Activated T-cell treated with anti-CD3 and anti-CD28 coated beads, Interleukin-2, amount 50 U/mL, for 24 hours (primary cell): ENCODE measurements at regions not wholly inside any gene's neighbourhood (a gene's known extent, or its start where the extent isn't known, plus 50 kb on each side); places are given as distances from the start of the nearest gene placed in this dataset.
"Not testable (repeated sequence)": the region's sequence is repeated elsewhere in the genome, so short reads cannot be mapped to it uniquely, and the experiment has no call there.

Experiments
- DNase-seq: peaks from one replicate; pipeline ENCODE4 v3.0.0-alpha.2; 2020
- H3K27ac Mint-ChIP-seq: 2 replicates; pipeline ENCODE4 v1.8.0; 2020; ENCODE audit warnings: mild to moderate bottlenecking, mixed read lengths
- H3K27me3 Mint-ChIP-seq: 2 replicates; pipeline ENCODE4 v1.8.0; 2020; ENCODE audit warnings: mixed read lengths
- H3K36me3 Mint-ChIP-seq: 2 replicates; pipeline ENCODE4 v1.8.0; 2020; ENCODE audit warnings: low read depth, mixed read lengths
- H3K4me1 Mint-ChIP-seq: 2 replicates; pipeline ENCODE4 v1.8.0; 2020; ENCODE audit warnings: low read depth, mixed read lengths
- H3K4me3 Mint-ChIP-seq: 2 replicates; pipeline ENCODE4 v1.8.0; 2020; ENCODE audit warnings: mild to moderate bottlenecking, moderate library complexity, mixed read lengths
- H3K9me3 Mint-ChIP-seq: 2 replicates; pipeline ENCODE4 v1.8.0; 2020; ENCODE audit warnings: mixed read lengths

DNA sequence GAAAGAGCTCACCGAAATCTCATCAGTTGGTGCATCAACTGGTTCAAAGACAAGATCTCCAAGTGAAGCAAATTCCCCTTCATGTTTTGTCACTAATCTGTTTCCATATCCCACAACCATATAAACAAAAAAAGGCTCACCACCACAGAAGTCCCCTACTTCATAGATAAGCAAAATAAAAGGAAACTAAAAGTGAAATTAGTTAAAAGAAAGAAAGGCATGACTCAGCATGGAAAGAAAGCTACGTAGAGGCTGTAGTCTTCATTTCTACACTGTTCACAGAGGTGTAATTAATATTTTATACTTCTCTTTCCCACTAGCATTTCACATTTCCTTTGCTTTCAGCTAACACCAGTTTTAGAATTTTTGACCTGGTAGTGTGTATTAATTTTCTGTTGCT is 208.0 kb downstream of the CYLC2 start:
- H3K27me3 Mint-ChIP-seq: no peaks in the 10 kb centered on the region
- no peak overlapping the region for H3K4me3 Mint-ChIP-seq
- peaks cover 2% of the 10 kb centered on the region for H3K9me3 Mint-ChIP-seq
- no peaks in the 10 kb centered on the region for H3K36me3 Mint-ChIP-seq
- H3K27ac Mint-ChIP-seq: no peak overlapping the region
- DNase-seq: no peak
- no peaks in the 10 kb centered on the region for H3K4me1 Mint-ChIP-seq

DNA sequence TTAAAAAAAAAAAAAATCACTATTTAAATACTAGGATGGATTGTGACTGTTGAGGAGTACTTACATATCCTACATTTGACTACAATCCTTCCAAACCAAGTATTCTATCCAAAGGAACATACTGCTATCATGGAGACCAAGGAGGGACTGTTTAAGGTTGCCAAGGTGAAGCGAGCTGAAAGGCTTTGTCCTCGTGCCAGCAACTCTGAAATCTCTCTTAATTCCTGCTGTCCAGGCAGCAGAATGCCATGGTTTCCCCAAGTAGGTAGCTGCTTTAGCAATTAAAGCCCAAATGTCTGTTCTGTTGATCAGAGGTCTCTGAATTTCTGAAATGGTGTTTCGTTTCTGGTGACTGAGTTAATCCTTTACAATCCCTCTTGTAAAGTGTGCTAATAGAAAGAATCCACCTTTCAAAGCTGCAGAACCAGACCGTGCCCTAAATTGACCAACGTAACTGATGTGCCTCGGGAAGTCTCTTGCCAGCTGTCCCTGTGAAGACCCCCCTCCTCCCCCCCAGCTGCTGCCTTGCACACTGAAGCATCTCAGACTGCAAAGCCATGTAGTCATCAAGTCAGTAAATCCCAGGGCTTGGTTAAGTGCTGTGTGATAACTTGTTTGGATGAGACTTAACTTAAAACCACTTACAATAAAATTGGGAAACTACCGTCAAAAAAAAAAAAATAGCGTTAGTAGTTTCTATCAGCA is 210.9 kb downstream of the CYLC2 start:
- not testable (repeated sequence) for H3K27me3 Mint-ChIP-seq, H3K27ac Mint-ChIP-seq, DNase-seq, H3K4me1 Mint-ChIP-seq, H3K36me3 Mint-ChIP-seq, H3K4me3 Mint-ChIP-seq
- H3K9me3 Mint-ChIP-seq: peaks cover 21% of the 10 kb centered on the region

DNA sequence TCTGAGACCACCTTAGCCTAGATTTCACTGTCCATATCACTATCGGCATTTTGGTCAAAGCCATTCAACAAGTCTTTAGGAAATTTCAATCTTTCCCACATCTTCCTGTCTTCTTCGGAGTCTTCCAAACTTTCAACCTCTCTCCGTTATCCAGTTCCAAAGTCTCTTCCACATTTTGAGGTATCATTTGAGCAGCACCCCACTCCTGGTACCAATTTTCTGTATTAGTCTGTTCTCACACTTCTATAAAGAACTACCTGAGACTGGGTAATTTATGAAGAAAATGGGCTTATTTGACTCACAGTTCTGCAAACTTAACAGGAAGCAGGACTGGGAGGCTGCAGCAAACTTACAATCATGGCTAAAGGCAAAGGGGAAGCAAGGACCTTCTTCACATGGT is 215.5 kb downstream of the CYLC2 start:
- H3K36me3 Mint-ChIP-seq: no peaks in the 10 kb centered on the region
- H3K4me3 Mint-ChIP-seq: no peak overlapping the region
- H3K27me3 Mint-ChIP-seq: no peaks in the 10 kb centered on the region
- peaks cover 31% of the 10 kb centered on the region for H3K9me3 Mint-ChIP-seq
- H3K27ac Mint-ChIP-seq: no peak overlapping the region
- DNase-seq: no peak
- no peaks in the 10 kb centered on the region for H3K4me1 Mint-ChIP-seq

DNA sequence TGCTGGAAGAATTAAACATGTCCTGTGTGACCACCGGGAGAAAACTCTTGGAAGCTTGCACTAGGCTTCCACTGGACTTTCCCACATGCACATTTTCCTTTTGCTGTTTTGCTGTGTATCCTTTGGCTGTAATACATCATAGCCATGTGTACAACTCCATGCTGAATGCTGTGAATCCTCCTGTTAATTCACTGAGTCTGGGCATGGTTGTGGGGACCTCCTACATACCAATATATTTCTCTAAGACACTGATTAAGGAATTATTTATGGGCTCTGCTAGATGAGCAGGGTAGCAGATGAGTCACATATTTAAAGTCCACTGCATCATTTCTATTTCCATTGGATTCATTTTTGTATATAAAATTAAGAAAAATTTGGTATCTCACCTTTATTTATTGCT is 220.1 kb downstream of the CYLC2 start:
- Mint-ChIP-seq H3K27ac (no peak overlapping the region), H3K4me3 (no peak overlapping the region), H3K4me1 (no peaks in the 10 kb centered on the region), H3K9me3 (peaks cover 20% of the 10 kb centered on the region), H3K27me3 (no peaks in the 10 kb centered on the region), H3K36me3 (no peaks in the 10 kb centered on the region)
- DNase-seq: no peak

DNA sequence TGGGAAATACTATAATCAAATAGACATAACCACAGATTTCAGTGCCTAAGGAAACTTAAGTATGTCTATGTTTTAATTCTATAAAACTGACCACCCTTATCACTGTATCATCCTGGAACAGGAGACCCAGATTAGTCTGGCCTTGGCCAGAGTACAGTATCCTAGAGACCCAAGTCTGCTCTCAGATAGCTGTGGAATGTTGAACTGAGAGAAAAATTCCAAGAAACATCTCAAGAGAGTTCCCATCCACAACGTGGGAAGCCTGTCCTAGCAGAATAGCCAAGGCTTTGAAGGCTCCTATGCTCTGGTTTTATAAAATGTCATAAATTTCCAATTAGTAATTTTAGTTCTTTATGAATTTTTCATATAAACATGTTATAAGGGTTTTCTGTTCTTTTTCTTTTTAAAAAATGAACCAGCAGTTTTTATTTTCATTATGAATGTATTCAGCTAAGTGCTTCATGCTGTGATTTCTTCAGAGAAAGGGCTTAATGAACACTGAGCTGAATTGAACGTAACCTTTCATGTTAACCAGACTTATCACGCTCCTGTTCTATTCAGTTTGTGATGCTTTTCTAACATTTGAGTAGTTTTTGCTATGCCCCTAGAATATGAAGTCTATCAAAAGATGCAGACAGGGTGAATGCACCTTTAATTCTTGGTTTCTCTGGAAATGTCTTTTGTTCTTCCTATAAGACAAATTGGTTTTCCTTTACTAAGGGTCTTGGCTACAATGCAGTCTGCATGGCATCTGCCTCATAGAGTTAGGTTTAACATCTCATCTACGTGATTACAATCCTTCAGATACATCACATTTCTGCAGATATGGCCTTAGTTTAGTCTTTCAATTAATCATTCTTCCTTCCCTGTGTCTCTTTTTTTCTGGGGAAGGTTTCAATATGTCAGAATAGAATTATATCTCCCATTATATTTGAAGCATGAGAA is 230.8 kb downstream of the CYLC2 start:
- no peaks in the 10 kb centered on the region for H3K36me3 Mint-ChIP-seq
- H3K4me1 Mint-ChIP-seq: no peaks in the 10 kb centered on the region
- DNase-seq: no peak
- no peaks in the 10 kb centered on the region for H3K9me3 Mint-ChIP-seq
- H3K27ac Mint-ChIP-seq: no peak overlapping the region
- no peak overlapping the region for H3K4me3 Mint-ChIP-seq
- no peaks in the 10 kb centered on the region for H3K27me3 Mint-ChIP-seq

DNA sequence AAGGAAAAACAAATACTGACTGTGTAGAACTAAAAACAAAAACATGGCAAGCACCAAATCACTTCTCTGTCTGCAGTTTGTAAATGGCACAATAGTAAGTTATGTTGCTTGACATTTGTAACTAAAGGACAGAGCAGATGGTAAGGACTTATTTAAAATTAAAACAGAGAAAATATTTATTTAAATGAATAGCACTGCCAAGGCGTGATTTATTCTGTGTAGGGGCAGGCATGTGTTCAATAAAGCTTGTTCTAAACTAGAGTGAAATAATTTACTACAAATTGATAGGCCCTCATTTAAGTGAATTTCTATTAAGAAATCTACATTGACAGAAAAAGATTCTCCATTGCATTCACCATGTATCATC is 231.5 kb downstream of the CYLC2 start:
- H3K27ac Mint-ChIP-seq: no peak overlapping the region
- no peak overlapping the region for H3K4me3 Mint-ChIP-seq
- no peak for DNase-seq
- no peaks in the 10 kb centered on the region for H3K27me3 Mint-ChIP-seq
- H3K9me3 Mint-ChIP-seq: no peaks in the 10 kb centered on the region
- H3K4me1 Mint-ChIP-seq: no peaks in the 10 kb centered on the region
- H3K36me3 Mint-ChIP-seq: no peaks in the 10 kb centered on the region

DNA sequence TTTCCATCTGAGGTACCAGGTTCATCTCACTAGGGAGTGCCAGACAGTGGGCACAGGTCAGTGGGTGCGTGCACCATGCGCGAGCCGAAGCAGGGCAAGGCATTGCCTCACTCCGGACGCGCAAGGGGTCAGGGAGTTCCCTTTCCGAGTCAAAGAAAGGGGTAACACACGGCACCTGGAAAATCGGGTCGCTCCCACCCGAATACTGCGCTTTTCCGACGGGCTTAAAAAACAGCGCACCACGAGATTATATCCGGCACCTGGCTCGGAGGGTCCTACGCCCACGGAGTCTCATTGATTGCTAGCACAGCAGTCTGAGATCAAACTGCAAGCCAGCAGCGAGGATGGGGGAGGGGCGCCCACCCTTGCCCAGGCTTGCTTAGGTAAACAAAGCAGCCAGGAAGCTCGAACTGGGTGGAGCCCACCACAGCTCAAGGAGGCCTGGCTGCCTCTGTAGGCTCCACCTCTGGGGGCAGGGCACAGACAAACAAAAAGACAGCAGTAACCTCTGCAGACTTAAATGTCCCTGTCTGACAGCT is 242.5 kb downstream of the CYLC2 start:
- DNase-seq: not testable (repeated sequence)
- H3K9me3 Mint-ChIP-seq: peaks cover 10% of the 10 kb centered on the region

DNA sequence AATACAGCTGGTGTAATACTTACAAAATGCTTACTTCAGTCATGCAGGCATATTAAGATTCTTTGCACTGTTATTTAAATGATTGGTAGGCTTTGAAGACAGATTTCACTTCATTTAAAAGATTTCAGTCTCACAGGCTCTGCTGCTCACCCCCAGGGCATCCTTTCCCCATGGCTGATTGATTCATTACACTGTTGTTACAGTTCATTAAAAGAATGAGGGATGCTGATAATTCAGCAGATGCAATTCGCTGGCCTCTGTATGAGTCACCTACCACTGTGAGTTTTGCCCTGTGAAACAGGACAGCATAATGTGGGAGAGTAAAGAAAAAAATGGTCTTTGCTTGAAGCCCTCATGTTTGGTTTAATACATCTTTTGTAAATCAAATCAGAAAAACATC is 246.9 kb downstream of the CYLC2 start:
- Mint-ChIP-seq H3K27ac (no peak overlapping the region), H3K9me3 (no peaks in the 10 kb centered on the region), H3K27me3 (no peaks in the 10 kb centered on the region), H3K4me1 (no peaks in the 10 kb centered on the region), H3K4me3 (no peak overlapping the region), H3K36me3 (no peaks in the 10 kb centered on the region)
- DNase-seq: no peak

More for the DNA sequence above, 242.5 kb downstream of the CYLC2 start:
- H3K27ac Mint-ChIP-seq, H3K36me3 Mint-ChIP-seq, H3K4me3 Mint-ChIP-seq, H3K4me1 Mint-ChIP-seq, H3K27me3 Mint-ChIP-seq: not testable (repeated sequence)

DNA sequence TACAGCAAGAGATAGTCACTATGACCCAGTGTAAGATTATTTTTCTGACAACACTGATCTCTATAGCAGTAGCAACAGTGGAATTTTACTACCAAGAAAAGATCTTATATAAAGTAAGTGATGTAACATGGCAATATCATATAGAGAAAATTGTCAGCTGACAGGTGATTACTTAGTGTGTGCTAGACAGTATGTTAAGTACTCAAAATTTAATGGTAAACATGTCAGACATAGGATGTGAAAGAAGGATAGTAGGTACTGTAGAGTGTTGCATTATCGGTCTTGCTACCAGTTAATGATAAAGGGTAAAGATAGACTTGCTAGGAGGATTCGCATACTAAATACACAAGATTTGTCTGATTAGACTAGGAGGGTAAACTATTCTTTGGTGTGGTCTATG is 247.4 kb downstream of the CYLC2 start:
- Mint-ChIP-seq H3K27ac (no peak overlapping the region), H3K4me1 (no peaks in the 10 kb centered on the region), H3K4me3 (no peak overlapping the region), H3K36me3 (no peaks in the 10 kb centered on the region), H3K27me3 (no peaks in the 10 kb centered on the region), H3K9me3 (no peaks in the 10 kb centered on the region)
- DNase-seq: no peak

DNA sequence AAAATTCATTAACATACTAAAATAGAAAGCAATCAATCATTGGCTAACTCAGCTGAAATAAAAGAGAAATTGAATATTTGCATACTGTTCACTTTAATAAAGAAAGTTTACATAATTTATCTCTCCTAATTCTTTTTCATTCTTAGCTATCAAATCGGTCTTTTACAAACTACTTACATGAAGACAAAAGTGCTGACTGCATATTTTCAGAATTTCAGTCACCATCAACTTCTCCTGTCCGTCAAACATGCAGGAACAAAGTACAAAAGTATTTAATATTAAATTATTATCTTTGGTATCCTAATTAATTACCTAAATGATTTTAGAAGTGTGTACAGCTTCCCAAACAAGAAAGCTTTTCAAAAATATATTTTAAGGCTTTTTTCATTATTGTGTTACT is 248.4 kb downstream of the CYLC2 start:
- Mint-ChIP-seq H3K4me3 (no peak overlapping the region), H3K36me3 (no peaks in the 10 kb centered on the region), H3K27me3 (no peaks in the 10 kb centered on the region), H3K27ac (no peak overlapping the region), H3K4me1 (no peaks in the 10 kb centered on the region), H3K9me3 (no peaks in the 10 kb centered on the region)
- DNase-seq: no peak

DNA sequence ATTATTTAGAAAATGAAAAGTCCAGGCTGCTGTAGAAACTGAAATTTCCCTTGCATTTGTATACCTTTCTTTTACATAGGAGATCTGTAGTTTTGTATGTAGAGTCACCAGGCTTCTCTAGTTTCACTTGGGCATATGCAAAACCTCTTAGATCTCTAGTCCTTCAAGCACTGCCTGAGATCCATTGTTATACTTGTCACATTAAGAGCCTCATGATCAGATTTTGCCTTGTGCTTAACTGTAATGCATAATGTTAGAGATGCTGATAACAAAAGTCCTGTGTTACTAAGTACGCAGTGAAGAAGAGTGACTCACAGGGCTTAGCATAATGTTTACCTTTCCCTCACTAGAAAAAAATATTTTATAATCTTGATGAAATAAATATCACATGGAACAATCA is 250.2 kb downstream of the CYLC2 start:
- H3K4me3 Mint-ChIP-seq: no peak overlapping the region
- H3K27ac Mint-ChIP-seq: no peak overlapping the region
- H3K9me3 Mint-ChIP-seq: no peaks in the 10 kb centered on the region
- H3K36me3 Mint-ChIP-seq: no peaks in the 10 kb centered on the region
- DNase-seq: no peak
- no peaks in the 10 kb centered on the region for H3K27me3 Mint-ChIP-seq
- H3K4me1 Mint-ChIP-seq: no peaks in the 10 kb centered on the region

DNA sequence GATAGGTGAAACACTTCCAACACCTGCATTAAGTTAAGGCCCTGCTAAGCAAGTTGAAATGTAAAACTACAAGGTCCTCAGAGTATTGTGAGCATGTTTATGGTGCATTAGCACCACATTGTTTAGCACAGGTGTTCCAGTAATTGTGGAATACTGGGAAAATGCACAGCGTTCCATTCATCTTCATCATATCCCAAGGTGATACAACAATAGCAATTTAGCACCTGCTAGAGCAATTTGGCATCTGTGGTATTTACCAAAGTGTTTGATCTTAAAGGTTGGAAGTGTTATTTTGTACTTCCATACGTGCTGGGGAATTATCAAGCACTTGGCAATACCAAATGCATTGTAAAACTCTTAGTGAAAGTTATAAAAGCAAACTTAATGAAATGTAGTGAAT is 266.8 kb downstream of the CYLC2 start:
- H3K27me3 Mint-ChIP-seq: no peaks in the 10 kb centered on the region
- no peaks in the 10 kb centered on the region for H3K36me3 Mint-ChIP-seq
- no peak overlapping the region for H3K4me3 Mint-ChIP-seq
- H3K9me3 Mint-ChIP-seq: peaks cover 7% of the 10 kb centered on the region
- H3K27ac Mint-ChIP-seq: no peak overlapping the region
- no peaks in the 10 kb centered on the region for H3K4me1 Mint-ChIP-seq
- no peak for DNase-seq

DNA sequence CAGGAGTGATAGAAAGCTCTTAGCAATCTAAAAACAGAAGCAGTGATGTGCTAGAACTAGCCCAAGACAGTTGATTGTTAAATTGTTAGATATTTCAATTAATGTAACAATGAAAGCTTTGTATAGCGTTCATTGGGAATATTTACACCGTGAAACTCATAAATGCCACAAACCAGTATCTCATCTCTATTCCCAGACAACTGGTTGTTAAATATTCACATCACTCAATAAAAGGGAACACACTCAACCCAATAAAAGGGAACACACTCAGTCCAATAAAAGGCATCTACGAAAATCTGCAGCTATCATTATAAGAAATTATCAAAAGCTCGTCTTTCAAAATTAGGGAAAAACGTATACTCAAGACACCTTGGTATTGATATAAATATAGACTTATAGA is 270.9 kb downstream of the CYLC2 start:
- H3K9me3 Mint-ChIP-seq: peaks cover 7% of the 10 kb centered on the region
- H3K4me1 Mint-ChIP-seq: no peaks in the 10 kb centered on the region
- no peaks in the 10 kb centered on the region for H3K27me3 Mint-ChIP-seq
- no peak overlapping the region for H3K27ac Mint-ChIP-seq
- H3K4me3 Mint-ChIP-seq: no peak overlapping the region
- no peak for DNase-seq
- no peaks in the 10 kb centered on the region for H3K36me3 Mint-ChIP-seq

DNA sequence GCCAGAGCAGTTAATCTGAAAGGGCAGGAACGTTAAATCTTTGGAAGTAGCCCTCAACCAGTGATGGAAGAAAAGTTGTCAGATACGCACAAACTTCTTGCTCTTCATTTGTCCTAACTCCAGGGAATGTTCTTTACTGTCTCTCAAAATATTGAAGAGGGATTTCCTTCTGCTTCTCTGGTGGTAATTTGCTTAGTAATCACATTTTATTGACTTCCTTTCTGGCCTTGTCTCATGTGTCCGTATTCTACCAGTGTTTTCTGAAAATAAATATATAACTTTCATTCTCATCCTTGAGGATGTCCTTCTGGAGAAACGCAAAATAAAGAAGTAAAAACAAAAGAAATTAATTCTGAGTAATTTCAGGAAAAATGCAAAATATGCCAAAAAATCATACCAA is 282.1 kb downstream of the CYLC2 start:
- no peaks in the 10 kb centered on the region for H3K27me3 Mint-ChIP-seq
- no peak overlapping the region for H3K4me3 Mint-ChIP-seq
- no peak overlapping the region for H3K27ac Mint-ChIP-seq
- no peaks in the 10 kb centered on the region for H3K36me3 Mint-ChIP-seq
- H3K9me3 Mint-ChIP-seq: peaks cover 17% of the 10 kb centered on the region
- DNase-seq: no peak
- no peaks in the 10 kb centered on the region for H3K4me1 Mint-ChIP-seq

DNA sequence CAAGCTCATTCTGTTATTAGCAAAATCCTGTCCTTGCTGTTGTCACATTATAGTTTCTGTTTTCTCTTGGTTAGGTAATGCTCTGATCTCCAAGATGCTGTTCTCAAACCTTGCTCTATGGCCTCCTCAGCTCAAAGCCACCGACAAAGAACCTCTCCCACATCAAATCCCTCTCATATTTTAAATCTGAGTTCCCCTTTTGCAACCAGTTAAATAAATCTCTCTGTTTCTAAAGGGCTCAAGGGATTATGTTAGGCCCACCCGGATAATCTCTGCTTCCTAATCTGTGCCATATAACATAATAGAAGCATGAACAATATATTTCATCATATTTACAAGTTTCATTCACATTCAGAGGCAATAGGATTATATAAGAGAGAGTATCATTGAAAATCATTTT is 286.0 kb downstream of the CYLC2 start:
- H3K4me1 Mint-ChIP-seq: no peaks in the 10 kb centered on the region
- H3K27me3 Mint-ChIP-seq: no peaks in the 10 kb centered on the region
- no peak overlapping the region for H3K27ac Mint-ChIP-seq
- H3K9me3 Mint-ChIP-seq: peaks cover 5% of the 10 kb centered on the region
- no peak for DNase-seq
- H3K4me3 Mint-ChIP-seq: no peak overlapping the region
- no peaks in the 10 kb centered on the region for H3K36me3 Mint-ChIP-seq
